Kidney capillary endothelial cell (primary cell): ENCODE measurements at regions not wholly inside any gene's neighbourhood (a gene's known extent, or its start where the extent isn't known, plus 50 kb on each side); places are given as distances from the start of the nearest gene placed in this dataset.
A peak's percentile ranks its signal among the peaks of the same experiment; 100 is the strongest.

Experiments used
- DNase-seq: peaks from one replicate; pipeline ENCODE4 v3.0.0-alpha.2; 2018; ENCODE audit warnings: low spot score

DNA sequence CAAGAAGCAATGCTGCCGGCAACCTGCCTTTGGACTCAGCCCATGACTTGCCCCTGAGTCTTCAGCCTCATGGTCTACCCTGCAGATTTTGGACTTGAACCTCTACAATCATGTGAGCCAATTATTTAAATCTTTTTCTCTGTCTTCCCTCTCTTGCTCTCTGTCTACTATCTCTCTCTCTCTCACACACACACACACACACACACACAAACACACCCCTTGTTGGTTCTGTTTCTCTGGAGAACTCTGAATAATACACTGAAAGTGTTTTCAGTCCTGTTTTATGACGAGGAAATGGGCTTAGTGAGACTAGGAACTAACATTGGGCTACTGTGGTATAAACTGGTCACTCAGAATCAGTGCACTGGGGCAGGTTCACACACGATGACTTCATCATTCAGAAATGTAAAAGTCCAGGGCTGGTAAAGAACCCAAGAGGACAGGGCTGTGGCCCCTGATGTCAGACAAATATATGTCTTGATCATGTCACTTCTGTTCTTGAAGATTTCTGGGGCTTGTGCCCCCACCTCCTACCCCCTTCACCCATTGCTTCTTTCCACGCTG is 266.1 kb upstream of the SIX2 start:
- DNase-seq: no peak

DNA sequence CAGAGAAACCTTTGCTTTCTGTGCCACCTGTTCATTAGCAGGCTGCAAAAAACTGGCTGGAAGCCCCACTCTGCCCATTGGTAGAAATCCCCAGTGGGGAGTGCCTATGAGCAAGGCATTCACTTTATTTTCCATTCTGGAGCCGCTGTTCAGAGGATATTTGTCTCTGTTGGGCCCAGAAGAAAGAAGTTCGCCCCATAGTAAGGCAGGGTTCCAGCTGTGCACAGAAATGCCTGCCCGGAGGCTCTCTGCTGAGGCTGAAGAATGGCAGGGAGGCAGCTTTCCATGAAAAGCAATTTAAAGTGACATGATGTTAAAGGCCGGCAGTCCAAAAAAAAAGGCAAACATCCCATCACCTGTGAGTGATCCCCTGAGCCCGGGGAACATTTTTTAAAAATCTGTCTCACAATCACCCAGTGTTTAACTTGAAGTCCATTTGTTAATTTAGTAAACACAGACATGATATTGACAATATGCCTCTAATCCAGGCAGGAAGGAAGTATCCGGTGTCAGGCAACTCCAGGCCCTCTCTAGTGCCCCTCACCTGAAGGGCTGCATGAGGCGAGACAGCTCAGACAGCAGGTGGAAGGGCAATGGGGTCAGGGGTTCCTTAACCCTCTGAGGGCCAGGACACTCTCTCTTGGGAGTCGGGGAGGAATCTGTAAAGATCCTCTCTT is 265.1 kb upstream of the SIX2 start:
- DNase-seq: no peak

DNA sequence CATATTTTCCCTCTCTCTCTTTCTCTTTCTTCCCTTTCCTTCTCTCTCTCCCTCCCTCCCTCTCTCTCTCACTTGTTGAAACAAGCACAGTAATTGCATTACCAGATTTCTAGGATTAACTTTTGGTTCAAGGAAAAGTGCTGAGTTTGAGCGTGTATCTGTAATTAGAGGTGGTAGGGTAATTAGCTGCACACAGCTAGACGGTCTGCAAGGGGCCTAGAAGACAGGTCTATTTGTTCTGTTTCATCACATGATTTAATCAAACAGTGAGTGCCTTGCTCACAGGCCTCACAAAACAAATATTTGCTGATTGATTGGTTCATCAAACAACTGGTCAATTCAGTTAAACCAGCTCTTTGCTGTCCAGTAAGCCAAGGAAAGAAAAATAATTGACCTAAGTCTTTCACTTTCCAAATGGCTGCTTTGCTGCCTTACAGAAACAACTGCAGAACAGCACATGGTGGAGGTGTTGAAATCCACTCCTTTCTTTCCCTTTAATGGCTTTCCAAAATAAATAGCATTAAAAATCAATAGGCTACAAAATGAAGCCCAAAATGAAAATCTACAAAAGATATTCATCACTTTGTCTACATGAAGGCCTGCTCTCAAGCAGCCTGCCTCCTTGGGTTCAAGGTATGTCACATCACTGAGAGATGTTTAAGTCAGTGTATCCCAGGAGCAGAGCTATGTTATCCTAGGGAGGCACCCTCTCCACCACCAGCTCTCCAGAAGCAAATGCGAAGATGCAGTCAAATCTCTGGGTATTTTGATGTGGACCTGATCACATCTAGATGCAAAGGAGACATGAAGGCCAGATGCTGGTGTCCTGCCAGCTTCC is 264.4 kb upstream of the SIX2 start:
- no peak for DNase-seq

DNA sequence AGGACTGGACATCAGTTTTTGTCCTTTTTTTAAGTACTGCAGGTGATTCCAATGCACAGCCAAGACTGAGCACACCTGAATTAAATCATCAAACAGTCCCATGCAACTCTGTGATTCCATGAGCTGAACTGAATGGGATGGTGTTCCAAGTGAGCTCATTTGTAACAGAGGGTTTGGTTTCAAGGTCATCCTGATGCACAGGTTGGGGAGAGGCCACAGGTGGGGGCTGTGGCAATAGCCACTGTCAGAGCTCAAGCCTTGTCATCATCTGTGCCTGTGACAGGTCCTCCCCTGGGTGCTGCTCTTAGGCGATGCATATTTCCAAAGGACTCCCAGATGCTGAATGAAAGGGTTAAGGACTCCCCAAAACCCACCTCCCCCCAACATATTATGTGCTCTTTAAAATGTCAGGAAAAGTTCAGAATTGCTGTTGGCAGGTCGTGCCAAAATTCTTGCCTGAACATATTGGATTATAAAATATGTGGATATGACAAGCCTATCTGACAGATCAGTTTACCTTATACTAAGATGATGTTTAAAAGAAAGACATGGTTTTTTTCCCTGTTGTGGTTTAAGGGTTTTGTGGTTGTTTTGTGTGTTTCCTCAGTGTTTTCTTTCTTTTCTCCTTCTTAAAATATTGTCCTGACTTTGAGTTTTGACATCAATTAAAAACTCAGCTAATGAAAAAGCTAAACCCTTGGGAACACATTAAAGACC is 263.5 kb upstream of the SIX2 start:
- DNase-seq: no peak

DNA sequence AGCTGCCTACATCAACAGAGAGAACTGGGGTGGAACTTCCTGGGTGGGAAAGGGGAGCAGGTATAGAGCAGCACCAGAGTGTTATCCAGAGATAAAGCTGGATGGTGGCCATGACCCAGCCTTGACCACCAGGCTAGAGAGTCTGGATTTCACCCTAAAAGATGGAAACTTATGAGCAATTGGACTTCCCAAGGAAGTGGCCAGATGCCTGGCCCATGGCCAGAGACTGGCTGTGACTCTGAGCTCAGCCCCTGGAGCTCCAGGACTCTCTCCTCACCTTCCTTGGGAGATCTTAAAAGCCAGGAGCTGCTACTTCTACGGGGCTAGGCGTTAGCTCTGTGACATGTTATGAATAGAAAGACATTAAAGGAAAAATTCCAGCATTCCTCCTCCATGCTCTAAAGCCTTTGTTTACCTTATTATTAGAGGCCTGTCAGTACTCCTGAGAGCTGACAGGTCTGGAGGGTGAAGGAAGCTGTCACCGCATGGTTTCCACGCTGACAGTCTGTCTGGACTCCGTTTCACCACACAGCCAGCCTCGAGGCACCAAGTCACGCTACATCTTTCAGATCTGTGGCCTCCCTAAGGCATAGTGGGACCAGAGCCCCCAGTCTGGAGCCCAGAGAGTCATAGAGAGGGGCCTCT is 260.0 kb upstream of the SIX2 start:
- no peak for DNase-seq

DNA sequence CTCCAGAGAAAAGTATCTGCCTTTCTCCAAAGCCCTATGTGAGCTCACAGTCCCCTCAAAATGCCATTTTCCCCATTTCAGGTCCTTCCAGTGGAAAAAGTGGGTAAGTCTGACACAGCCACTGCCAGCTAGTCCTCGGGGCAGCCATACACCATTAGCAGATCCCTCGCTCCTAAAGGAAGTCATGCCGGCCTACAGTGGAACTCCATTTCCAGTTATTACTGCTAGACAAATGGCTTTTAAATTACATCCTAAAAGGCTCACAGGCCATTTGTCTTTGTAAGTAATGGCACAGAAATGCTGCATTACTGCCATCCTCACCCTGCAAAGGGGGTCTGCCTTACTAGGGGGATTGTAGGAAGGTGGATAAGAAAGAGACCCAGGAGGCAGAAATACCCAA is 259.4 kb upstream of the SIX2 start:
- no peak for DNase-seq

DNA sequence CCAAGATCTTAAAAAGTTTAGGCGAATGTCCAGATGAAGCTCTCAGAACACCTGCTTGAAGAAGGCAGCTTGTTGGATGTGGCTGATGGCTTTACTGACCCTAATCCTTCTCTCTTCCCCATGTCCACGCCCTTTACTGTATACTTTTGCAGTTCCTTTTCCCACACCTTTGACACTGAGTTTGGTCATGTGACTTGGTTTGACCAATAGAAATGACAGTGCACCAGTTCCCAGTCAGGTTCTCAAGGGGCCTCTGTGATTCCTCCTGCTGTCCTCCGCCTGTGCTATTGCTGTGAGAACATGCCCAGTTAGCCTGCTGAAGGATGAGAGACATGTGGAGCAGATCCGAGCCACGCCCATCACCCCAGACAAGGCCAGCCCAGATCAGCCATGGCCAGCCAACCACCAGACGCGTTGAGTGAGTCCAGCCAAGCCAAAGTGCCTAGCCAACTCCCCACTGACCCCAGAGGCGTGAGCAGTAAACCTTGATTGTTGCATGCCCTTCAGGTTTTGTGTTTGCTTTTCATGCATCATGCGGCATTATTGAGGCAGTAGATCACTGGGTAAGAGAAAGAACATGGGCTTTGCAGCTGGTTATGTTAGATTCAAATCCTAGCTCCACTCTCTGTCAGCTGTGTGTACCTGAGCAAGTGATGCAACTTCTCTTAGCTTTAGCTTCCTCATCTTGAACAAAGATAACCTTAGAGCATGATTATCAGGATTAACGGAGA is 258.0 kb upstream of the SIX2 start:
- DNase-seq: no peak

DNA sequence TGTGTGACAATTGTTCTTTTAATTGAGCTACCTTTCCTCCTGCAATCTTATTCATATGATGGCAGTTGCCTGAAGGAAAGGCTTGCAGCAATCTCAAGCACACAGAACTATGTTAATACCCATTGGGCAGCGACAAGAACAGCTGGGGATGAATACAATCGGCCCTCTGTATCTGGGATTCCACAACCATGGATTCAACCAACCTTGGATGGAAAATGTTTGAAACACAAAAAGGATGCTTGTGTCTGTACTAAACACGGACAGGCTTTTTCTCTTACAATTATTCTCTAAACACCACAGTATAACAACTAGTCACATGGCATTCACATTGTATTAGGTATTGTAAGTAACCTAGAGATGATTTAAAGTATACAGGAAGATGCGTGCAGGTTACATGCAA is 256.1 kb upstream of the SIX2 start:
- DNase-seq: no peak

DNA sequence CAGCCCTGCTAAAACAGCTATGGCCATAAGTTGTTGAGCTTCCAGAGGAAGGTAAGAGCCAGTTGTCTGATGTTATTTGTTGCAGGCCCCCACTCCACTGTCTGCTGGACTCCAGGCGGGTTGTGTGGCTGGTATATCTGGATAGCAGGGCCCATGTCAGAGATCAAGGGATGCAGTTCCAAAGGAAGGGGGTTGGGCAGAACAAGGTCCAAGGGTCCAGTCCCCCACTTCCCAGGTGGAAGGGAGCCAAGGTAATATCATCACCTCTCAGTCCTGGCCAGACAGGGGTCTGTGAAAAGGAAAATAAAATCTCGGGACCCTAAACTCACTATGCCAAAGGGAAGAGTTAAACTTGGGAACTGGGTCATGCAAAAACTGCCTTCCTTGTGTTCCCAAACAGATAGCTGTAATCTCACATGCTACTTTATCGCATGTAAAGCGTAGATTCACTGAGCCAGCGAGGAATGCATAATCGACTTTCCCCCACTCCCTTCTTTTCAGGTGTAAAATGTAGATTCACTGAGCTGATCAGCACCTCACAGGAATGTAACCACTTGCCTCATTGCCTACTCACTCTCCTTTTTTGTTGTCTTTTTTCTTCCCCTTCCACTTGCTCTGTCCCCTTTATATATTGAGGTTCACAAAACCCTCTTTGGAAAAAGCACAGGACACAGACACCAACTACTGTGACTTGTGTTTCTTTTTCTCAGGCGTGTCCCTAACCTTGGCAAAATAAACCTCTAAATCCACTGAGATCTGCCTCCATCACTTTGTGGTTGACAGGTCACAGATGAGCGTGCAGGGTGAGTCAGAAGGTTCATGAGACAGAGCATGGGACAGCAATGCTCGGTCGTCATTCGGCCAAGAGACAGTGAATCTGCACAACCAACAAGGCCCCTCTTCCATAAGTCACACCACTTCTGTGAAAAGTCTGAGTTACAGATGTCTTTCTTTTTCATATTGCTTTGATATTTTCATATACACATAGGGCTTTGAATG is 255.3 kb upstream of the SIX2 start:
- no peak for DNase-seq

DNA sequence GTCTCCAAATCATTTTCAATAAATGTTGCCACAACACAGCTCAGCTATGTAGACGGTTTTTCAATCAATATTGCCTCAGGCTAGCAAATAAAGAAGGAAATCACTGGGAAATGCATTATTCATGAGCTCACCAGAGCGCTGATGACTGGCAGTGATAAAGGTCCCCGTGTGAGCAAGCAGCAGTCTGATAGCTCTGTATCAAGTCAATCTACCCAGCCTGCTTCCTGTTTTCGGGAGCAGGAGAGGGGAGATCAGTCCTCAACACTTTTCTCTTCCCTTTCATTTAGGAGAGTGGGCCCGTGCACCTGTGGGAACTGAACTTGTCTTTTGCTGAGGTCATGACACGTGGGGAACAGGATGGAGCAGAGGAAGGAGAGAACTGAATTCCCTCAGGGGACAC is 253.9 kb upstream of the SIX2 start:
- DNase-seq: peak; percentile 7

DNA sequence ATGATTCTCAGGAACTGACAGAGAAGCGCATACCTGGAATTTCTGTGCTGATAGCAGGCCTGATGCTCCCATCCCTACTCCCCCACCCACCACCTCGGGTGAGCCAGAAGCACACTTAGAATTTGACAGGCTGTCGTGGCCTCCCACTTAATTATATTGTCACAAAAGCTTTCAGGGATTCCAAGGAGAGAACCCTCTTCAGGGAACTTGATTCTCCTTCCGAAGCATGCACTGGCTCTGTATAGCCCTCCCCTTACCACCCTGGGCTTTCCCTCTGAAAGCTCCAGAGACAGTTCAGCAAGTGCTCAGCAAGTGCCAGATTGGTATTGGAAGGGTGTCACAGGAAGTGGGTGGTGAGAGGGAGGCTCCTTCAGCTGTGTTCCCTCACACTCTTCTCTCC is 252.5 kb upstream of the SIX2 start:
- no peak for DNase-seq

DNA sequence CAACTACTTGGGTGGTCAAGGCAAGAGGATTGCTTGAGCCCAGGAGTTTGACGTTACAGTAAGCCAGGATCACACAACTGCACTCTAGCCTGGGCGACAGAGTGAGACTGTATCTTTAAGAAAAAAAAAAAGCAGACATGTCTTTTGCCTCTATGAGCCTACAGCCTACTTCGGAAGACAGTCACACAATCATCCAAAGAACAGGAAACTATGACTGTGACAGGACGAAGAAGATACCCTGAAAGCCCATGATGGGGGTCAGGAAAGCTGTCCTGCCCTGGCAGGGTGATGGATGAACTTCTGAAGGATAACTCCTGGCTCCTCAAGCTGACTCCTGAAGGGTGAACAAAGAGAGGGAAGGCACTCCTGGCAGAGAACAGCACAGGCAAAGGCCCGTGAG is 251.7 kb upstream of the SIX2 start:
- DNase-seq: no peak

DNA sequence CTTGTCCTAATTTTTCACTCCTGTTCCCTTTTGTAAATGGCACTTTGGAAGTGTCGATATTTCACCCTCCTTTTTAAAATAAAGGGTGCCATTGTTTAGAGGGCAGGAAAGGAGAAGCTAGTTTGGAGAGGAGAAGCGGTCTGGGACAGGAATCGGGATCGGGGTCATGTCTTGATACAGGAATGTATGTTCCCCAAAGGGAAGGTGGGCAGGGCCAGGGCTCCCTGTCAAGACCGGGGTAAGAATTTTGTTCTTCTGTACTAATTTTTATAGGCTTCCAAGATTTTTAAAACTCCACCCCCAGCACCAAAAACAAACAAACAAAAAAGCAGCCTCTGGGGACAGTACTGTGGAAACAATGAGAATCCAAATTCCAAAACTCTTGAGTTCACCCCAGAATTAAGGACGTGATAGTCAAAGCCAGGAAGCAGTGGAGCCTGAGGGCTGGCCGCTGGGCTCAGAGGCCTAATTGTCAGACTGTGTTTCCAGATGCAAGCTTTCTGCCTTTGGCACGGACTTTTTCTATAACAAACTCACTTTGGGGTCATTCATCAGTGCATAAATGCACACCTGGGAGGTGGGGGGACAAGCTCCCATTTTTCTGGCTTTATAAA is 250.4 kb upstream of the SIX2 start:
- DNase-seq: no peak

DNA sequence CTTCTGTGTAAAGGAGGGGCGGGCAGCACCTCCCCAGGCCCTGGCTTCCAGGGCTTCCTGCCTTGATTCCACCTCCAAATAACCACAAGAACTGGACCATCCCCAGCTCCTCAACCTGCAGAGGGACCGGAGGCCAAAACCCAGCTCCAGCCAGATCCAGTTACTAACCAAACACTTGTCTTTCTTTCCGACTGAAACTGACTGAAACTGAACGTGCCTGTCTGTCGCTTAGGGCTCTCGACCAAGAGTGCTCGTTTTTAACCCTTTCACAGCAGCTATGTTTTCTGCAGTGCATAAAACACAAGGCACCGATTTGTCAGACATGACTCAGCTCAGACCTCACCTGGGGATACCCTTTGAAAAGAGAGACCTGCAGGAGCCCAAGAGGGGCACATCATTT is 249.9 kb upstream of the SIX2 start:
- DNase-seq: no peak

DNA sequence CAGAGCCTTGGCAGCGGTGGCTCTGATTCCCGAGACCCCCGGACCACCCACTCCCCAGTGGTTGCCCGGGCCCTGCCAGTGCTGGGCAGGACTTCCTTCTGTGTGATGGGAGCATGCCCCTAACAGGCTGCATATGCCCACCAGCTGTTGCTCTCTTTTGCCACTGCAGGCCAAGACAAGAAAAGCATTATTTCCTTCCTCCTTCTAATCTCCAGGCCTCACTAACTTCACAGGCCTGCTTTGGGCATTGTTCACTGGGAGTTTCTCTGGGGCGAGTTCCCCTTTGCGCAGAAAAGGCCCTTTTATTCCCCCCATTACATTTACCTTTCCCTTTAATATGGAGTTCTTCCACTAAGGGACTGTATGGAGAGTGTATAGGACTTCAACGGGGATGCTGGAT is 249.1 kb upstream of the SIX2 start:
- no peak for DNase-seq

DNA sequence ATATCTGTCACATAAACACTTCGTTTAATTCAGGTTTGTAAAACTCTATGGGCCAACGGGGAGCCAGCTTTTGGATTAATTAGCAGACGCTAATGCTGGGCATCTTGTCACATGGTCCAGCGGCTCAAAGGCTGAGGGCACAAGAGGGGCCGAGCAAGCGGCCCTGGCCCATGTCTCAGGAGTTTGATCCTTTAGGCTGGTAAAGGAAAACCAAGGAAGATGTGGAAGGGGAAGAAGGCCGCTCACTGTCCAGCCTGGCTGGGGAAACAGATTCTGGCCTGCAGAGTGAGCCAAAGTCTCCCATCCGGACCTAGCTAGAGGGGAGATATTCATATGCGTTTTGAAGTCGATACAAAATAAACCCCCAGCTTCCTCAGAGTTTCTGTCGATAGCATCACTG is 248.6 kb upstream of the SIX2 start:
- no peak for DNase-seq

DNA sequence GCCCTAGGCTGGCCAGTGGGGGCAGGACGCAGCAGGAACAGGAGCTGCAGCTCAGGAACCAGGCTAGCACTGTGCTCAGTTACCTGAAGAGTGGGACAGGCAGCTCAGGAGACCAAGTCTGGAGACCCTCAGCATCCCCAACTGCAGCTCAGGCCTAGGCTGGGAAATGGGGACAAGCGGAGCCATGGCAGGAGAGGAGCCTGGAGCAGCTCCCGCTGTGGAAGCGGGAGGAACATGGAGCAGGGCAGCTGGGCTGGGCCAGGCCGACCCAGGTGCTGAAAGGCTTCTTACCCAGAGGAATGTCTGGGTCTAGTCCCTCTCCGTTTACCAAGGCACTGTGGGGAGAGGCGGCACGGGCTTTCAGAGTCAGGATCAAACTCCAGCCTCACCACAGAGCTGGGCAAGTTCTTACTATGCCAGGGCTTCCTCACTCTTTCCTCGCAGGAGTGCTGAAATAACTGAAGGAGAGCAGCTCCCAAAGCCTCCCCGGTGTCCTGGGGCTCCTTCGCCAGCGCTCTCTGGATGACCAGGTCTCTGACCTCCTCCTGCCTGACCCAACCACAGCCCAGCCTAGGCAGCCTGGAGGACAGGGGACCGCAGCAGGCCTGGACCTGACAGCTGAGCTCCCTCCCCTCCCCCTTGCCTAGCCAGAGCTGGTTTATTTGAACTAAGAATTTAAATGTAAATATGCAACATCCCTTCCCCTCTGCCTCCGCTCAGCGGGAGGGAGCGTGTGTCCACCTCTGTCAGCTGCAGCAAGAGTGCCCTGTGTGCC is 247.8 kb upstream of the SIX2 start:
- DNase-seq: no peak

DNA sequence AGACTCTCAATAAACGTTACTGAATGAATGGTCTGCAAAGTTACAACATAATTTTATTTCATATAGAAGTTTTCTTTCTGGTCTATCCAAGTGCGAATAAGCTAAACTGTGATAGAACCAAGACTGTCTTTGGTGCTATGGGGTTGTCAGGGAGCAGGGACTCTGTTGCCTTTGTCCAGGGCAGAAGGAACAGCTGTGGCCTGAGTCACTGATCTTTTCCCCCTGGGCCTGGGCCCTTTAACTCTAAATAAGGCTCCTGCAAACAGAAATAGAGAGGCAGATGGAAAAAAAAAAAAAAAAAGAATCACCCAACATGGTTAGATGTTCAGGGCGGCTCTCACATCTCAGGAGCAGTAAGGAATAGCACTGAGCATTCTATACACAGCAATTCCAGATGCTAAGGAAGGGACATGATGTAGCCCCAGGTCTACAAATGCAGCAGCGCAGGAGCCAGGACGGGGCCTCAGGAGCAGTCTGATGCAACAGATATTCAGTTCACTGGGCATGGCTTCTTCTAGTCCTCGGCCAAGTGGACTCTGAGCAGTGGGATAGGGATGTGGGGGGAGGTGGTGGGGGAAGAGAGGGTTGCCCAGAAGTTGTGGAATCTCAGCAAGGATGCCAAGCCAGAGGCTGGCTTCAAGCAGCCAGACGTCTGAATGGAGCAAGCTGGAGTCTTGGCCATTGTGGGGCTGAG is 247.1 kb upstream of the SIX2 start:
- no peak for DNase-seq

DNA sequence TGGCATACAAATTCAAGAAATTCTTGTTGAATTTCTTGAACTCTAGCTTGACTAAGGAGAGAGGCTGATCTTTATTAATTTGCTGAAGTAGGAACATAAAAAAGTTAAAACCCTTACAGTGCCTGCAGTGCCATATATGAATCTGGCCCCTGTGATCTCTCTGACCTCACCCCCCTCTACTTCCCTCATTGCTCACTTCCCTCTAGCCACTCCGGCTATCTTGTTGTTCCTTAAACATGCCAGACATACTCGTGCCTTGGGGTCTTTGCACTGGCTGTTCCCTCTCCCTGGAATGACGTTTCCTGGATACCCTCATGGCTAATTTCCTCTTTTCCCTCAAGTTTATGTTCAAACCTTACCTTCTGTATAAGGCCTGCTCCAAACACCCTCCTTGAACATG is 246.3 kb upstream of the SIX2 start:
- no peak for DNase-seq
